ENCODE measurements at regions not wholly inside any gene's neighbourhood (a gene's known extent, or its start where the extent isn't known, plus 50 kb on each side); places are given as distances from the start of the nearest gene placed in this dataset.

- Mint-ChIP-seq H3K27me3 (ENCODE audit: low read depth in 3 of 3) (no peaks in the 10 kb centered on the region), H3K9me3 (peaks cover 0 to 14% (median 7%) of the 10 kb centered on the region in 7 donors), H3K4me1 (no peaks in the 10 kb centered on the region), H3K36me3 (no peaks in the 10 kb centered on the region), H3K27ac (no peak overlapping the region), H3K4me3 (no peak overlapping the region)
- Histone ChIP-seq H4K20me1 (ENCODE audit: insufficient read depth, low read length) (no peaks in the 10 kb centered on the region), H3K79me2 (ENCODE audit: insufficient read depth, low read length) (no peaks in the 10 kb centered on the region), H3K36me3 (replicated peaks in 1 of 2; ENCODE audit: control insufficient read depth in 1 of 2, insufficient read depth in 2 of 2, low read length in 2 of 2) (no peaks in the 10 kb centered on the region), H3K4me3 (replicated peaks in 1 of 3; ENCODE audit: low read depth in 2 of 3, low read length in 3 of 3) (no peak overlapping the region), H3K4me2 (replicated peaks; ENCODE audit: extremely low read depth, low read length, poor library complexity, severe bottlenecking) (no peak overlapping the region), H3K27ac (ENCODE audit: low read depth in 1 of 2, low read length in 2 of 2) (no peak overlapping the region), H3K27me3 (ENCODE audit: control insufficient read depth in 2 of 2, insufficient read depth in 2 of 2, low read length in 2 of 2) (no peaks in the 10 kb centered on the region), H3K9ac (ENCODE audit: insufficient read depth, low read length, poor library complexity, severe bottlenecking) (no peak overlapping the region), H3K4me1 (ENCODE audit: control insufficient read depth in 1 of 2, insufficient read depth in 2 of 2, low read length in 2 of 2) (no peaks in the 10 kb centered on the region), H2AFZ (ENCODE audit: insufficient read depth, low read depth, low read length, poor library complexity, severe bottlenecking) (no peak overlapping the region), H3K9me3 (replicated peaks in 1 of 2; ENCODE audit: control insufficient read depth in 1 of 2, insufficient read depth in 1 of 2, low read length in 2 of 2) (peaks cover 0 to 6% of the 10 kb centered on the region in 2 donors)
- DNase-seq = no peak
- WGBS (ENCODE audit: insufficient coverage) = 78% methylated on average over 2 of the region's 3 CpGs
- TF ChIP-seq CTCF (IDR thresholded peaks at IDR 0.05) = no peak
- intact Hi-C loops (cut with micrococcal nuclease) = no loop called here
These were observed 1108.1 kb downstream of the TSN start for GRCh38 chr2:122863532-122863931.

GRCh38 chr2:122864728-122865127 is 1109.3 kb downstream of the TSN start:
- Histone ChIP-seq H3K9ac (ENCODE audit: insufficient read depth, low read length, poor library complexity, severe bottlenecking) (no peak overlapping the region), H4K20me1 (ENCODE audit: insufficient read depth, low read length) (no peaks in the 10 kb centered on the region), H2AFZ (ENCODE audit: insufficient read depth, low read depth, low read length, poor library complexity, severe bottlenecking) (no peak overlapping the region), H3K36me3 (replicated peaks in 1 of 2; ENCODE audit: control insufficient read depth in 1 of 2, insufficient read depth in 2 of 2, low read length in 2 of 2) (no peaks in the 10 kb centered on the region), H3K9me3 (replicated peaks in 1 of 2; ENCODE audit: control insufficient read depth in 1 of 2, insufficient read depth in 1 of 2, low read length in 2 of 2) (peaks cover 0 to 4% of the 10 kb centered on the region in 2 donors), H3K4me3 (replicated peaks in 1 of 3; ENCODE audit: low read depth in 2 of 3, low read length in 3 of 3) (no peak overlapping the region), H3K27me3 (ENCODE audit: control insufficient read depth in 2 of 2, insufficient read depth in 2 of 2, low read length in 2 of 2) (no peaks in the 10 kb centered on the region), H3K79me2 (ENCODE audit: insufficient read depth, low read length) (no peaks in the 10 kb centered on the region), H3K4me2 (replicated peaks; ENCODE audit: extremely low read depth, low read length, poor library complexity, severe bottlenecking) (no peak overlapping the region), H3K27ac (ENCODE audit: low read depth in 1 of 2, low read length in 2 of 2) (no peak overlapping the region), H3K4me1 (ENCODE audit: control insufficient read depth in 1 of 2, insufficient read depth in 2 of 2, low read length in 2 of 2) (no peaks in the 10 kb centered on the region)
- Mint-ChIP-seq H3K27ac (no peak overlapping the region), H3K27me3 (ENCODE audit: low read depth in 3 of 3) (no peaks in the 10 kb centered on the region), H3K4me3 (no peak overlapping the region), H3K9me3 (peaks cover 0 to 14% (median 4%) of the 10 kb centered on the region in 7 donors), H3K36me3 (no peaks in the 10 kb centered on the region), H3K4me1 (no peaks in the 10 kb centered on the region)
- TF ChIP-seq CTCF (IDR thresholded peaks at IDR 0.05) = no peak
- no peak for DNase-seq
- WGBS (ENCODE audit: insufficient coverage) = 100% methylated on average over 1 of the region's 3 CpGs
- intact Hi-C loops (cut with micrococcal nuclease) = no loop called here
